GM12878 (cell line): ENCODE measurements at regions not wholly inside any gene's neighbourhood (a gene's known extent, or its start where the extent isn't known, plus 50 kb on each side); places are given as distances from the start of the nearest gene placed in this dataset.

Experiments
- ATAC-seq: fragments of 200-7000 bp; cut with Tn5 transposase; 3 replicates; pipeline ENCODE4 v1.9.1; 2020; ENCODE audit warnings: mild to moderate bottlenecking, moderate library complexity
- BruUV-seq: library from RNA; stranded (reverse); fragments of 400-500 nt; replicated peaks from 2 replicates; lab custom pipeline; 2021; lab: Mats Ljungman, UMichigan
- CTCF ChIA-PET: fragments of 300-600 bp; sonication (Branson Sonifier 250); formaldehyde crosslinking; extraction: SDS; loops from one replicate; lab custom pipeline; 2021; ENCODE audit warnings: inconsistent platforms; lab: Yijun Ruan, JAX
- POLR2A ChIA-PET: fragments of 350-600 bp; formaldehyde crosslinking; extraction: SDS; loops from one replicate; lab custom pipeline; 2021; ENCODE audit warnings: inconsistent platforms; lab: Charles Lee
- RAD21 ChIA-PET: fragments of 300-600 bp; sonication (Branson Sonifier 250); formaldehyde crosslinking; loops from one replicate; lab custom pipeline; 2023; ENCODE audit warnings: antibody characterized with exemption; ENCODE audit not compliant: unreplicated experiment; lab: Charles Lee
- SMC1A ChIA-PET: fragments of 300-600 bp; sonication (Branson Sonifier 250); formaldehyde crosslinking; loops from one replicate; lab custom pipeline; 2023; ENCODE audit not compliant: unreplicated experiment, uncharacterized antibody; lab: Charles Lee
- DNase-seq: peaks from one replicate; pipeline ENCODE4 v3.0.0-alpha.2; 2011; ENCODE audit warnings: low read depth, low spot score
- FAIRE-seq: peaks from 3 replicates; lab custom pipeline; 2011; peaks lifted over from hg19 to GRCh38; lab: Jason Lieb, UNC
- H2AFZ ChIP-seq: 2 replicates; pipeline ENCODE4 v1.6.0; 2011; ENCODE audit warnings: low read depth, low read length, control low read depth; ENCODE audit not compliant: control insufficient read depth
- H3K27ac ChIP-seq: 2 replicates; pipeline ENCODE4 v1.5.1; 2011; ENCODE audit warnings: control low read depth; ENCODE audit not compliant: control insufficient read depth, insufficient read depth
- H3K27me3 ChIP-seq, 2 experiments: replicated peaks in 1 of 2; 2 replicates each; pipeline versions ENCODE4 v1.6.0 to v1.6.1; 2011; ENCODE audit warnings: low read length in 1 of 2; ENCODE audit not compliant: control insufficient read depth in 2 of 2, insufficient read depth in 2 of 2
- H3K36me3 ChIP-seq, 2 experiments: 2 replicates each; pipeline ENCODE4 v1.5.1; 2011; ENCODE audit warnings: low read length in 1 of 2; ENCODE audit not compliant: control insufficient read depth in 2 of 2, insufficient read depth in 2 of 2
- H3K4me1 ChIP-seq: 2 replicates; pipeline ENCODE4 v1.6.1; 2011; ENCODE audit warnings: mild to moderate bottlenecking, low read length, moderate library complexity, mixed read lengths; ENCODE audit not compliant: control insufficient read depth, insufficient read depth
- H3K4me2 ChIP-seq: 2 replicates; pipeline ENCODE4 v1.6.0; 2011; ENCODE audit warnings: control low read depth; ENCODE audit not compliant: control insufficient read depth, insufficient read depth
- H3K4me3 ChIP-seq: fragments of 200-600 bp; sonication (generic); 2 replicates; pipeline ENCODE4 v1.5.1; 2016
- H3K79me2 ChIP-seq: 2 replicates; pipeline ENCODE4 v1.6.0; 2011; ENCODE audit warnings: low read length; ENCODE audit not compliant: control insufficient read depth, insufficient read depth
- H3K9ac ChIP-seq: 2 replicates; pipeline ENCODE4 v1.8.0; 2011; ENCODE audit warnings: low read length, control low read depth, mixed read lengths; ENCODE audit not compliant: control insufficient read depth, insufficient read depth
- H3K9me3 ChIP-seq: replicated peaks from 3 replicates; pipeline ENCODE4 v1.5.1; 2011; ENCODE audit warnings: mild to moderate bottlenecking, low read length; ENCODE audit not compliant: control insufficient read depth, insufficient read depth
- H4K20me1 ChIP-seq: 2 replicates; pipeline ENCODE4 v1.6.0; 2011; ENCODE audit not compliant: control insufficient read depth, insufficient read depth
- BHLHE40 ChIP-seq, 2 experiments: fragments of 450-650 bp in 1 of 2; IDR thresholded peaks; 2 replicates each; pipeline ENCODE4 v1.6.1; 2011 to 2017; ENCODE audit warnings: low read depth in 2 of 2, borderline replicate concordance in 1 of 2, improper control_type of control experiment in 1 of 2, low read length in 1 of 2, mild to moderate bottlenecking in 1 of 2
- MEF2B ChIP-seq: fragments of 450-650 bp; IDR thresholded peaks from 2 replicates; pipeline ENCODE4 v1.6.1; 2018; ENCODE audit warnings: mild to moderate bottlenecking, moderate library complexity; ENCODE audit not compliant: partially characterized antibody, poor library complexity, severe bottlenecking
- MTA2 ChIP-seq: fragments of 450-650 bp; IDR thresholded peaks from 2 replicates; pipeline ENCODE4 v1.6.1; 2016; ENCODE audit warnings: low read depth, mild to moderate bottlenecking, moderate library complexity
- MYB ChIP-seq: fragments of 150-350 bp; IDR thresholded peaks from 2 replicates; pipeline ENCODE4 v1.6.1; 2014; ENCODE audit warnings: mild to moderate bottlenecking, low read depth, low read length, borderline replicate concordance
- NBN ChIP-seq: fragments of 450-650 bp; IDR thresholded peaks from 2 replicates; pipeline ENCODE4 v1.6.1; 2016
- NFYB ChIP-seq: IDR thresholded peaks from 2 replicates; pipeline ENCODE4 v1.6.1; 2011; ENCODE audit warnings: low read depth, mild to moderate bottlenecking, low read length, improper control_type of control experiment, moderate library complexity; ENCODE audit not compliant: insufficient read depth
- NR2C2 ChIP-seq: IDR thresholded peaks from 2 replicates; pipeline ENCODE4 v1.6.1; 2011; ENCODE audit warnings: borderline replicate concordance, low read depth; ENCODE audit not compliant: control insufficient read depth, insufficient read length
- POLR2A ChIP-seq: IDR thresholded peaks from 2 replicates; pipeline ENCODE4 v1.6.1; 2011; ENCODE audit warnings: low read depth, mild to moderate bottlenecking, low read length
- POLR2AphosphoS5 ChIP-seq: IDR thresholded peaks from 2 replicates; pipeline ENCODE4 v1.6.1; 2011; ENCODE audit warnings: mild to moderate bottlenecking, low read length, inconsistent platforms
- POU2F2 ChIP-seq: IDR thresholded peaks from 3 replicates; pipeline ENCODE4 v1.6.1; 2011; ENCODE audit warnings: low read depth, mild to moderate bottlenecking, low read length, borderline replicate concordance
- SMAD1 ChIP-seq: fragments of 450-650 bp; IDR thresholded peaks from 2 replicates; pipeline ENCODE4 v1.6.1; 2018; ENCODE audit warnings: mild to moderate bottlenecking, low read depth; ENCODE audit not compliant: partially characterized antibody
- SREBF1 ChIP-seq: IDR thresholded peaks from 2 replicates; pipeline ENCODE4 v1.6.1; 2012; ENCODE audit warnings: mild to moderate bottlenecking, low read length
- TARDBP ChIP-seq: IDR thresholded peaks from 2 replicates; pipeline ENCODE4 v1.6.1; 2016; ENCODE audit warnings: borderline replicate concordance
- YY1 ChIP-seq: IDR thresholded peaks from 2 replicates; pipeline ENCODE4 v1.6.1; 2011; ENCODE audit warnings: low read depth, mild to moderate bottlenecking, low read length
- WGBS: methylation state at CpG from one replicate; pipeline ENCODE4 v1.1.6; 2016; ENCODE audit warnings: low lambda C conversion rate; ENCODE audit not compliant: insufficient replicate concordance, insufficient coverage; ENCODE audit errors: missing lambda C conversion rate; 5-methylcytosine and 5-hydroxymethylcytosine counted together
- in situ Hi-C: fragments of 300-500 bp; cut with MboI; formaldehyde crosslinking; loops from 9 replicates; pipeline ENCODE4 v1.14.3; 2018; ENCODE audit warnings: mixed read lengths
- intact Hi-C: fragments of 100-400 bp; cut with micrococcal nuclease; formaldehyde crosslinking; loops from one replicate; pipeline ENCODE4 v1.14.2; 2022; ENCODE audit not compliant: unreplicated experiment
- TF ChIP-seq, protein P1 (sequence below): fragments of 450-650 bp; formaldehyde crosslinking; IDR thresholded peaks from 2 replicates; pipeline ENCODE4 v1.4.0; 2020; ENCODE audit warnings: mild to moderate bottlenecking, moderate library complexity
- TF ChIP-seq, protein P2 (sequence below): IDR thresholded peaks from 2 replicates; pipeline ENCODE4 v1.6.1; 2012; ENCODE audit warnings: low read depth, low read length, improper control_type of control experiment

DNA sequence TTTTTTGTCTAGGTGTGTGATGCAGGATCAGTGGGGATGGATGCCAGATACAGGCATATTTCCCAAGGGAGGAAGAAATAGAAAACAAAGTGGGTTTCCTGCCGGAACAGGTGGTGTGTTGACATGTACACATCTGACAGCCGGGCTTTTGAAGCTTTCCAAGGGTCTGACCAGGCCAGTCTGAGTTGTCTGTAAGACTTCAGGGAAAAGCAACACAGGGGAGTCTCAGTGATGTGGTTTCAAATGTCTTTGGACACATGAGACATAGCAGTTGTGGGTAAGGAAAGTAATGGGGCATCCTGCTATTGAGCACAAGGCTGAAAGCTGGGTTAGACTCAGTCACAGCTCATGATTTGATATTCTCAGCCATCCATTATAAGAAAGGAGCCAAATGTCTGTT, 274.9 kb downstream of the PIK3R1 start:
- CTCF ChIA-PET: no interaction called here
- WGBS: 30% methylated on average over 2 of the region's 2 CpGs
- H3K27ac ChIP-seq: no peak overlapping the region
- POLR2A ChIA-PET: no interaction called here
- RAD21 ChIA-PET: no interaction called here
- no peaks in the 10 kb centered on the region for H3K4me1 ChIP-seq
- H4K20me1 ChIP-seq: no peaks in the 10 kb centered on the region
- SMC1A ChIA-PET: interaction anchor here (0.8 kb wide), 1 partner anchor 67 kb away, joined by 3 read pairs; no protein-coding TSS in a partner anchor
- H3K79me2 ChIP-seq: no peaks in the 10 kb centered on the region
- no peak overlapping the region for H3K9ac ChIP-seq
- intact Hi-C loops (no loop called here), in situ Hi-C loops (no loop called here)
- ATAC-seq: no peak
- TF ChIP-seq TARDBP: no peak
- TF ChIP-seq POLR2AphosphoS5: no peak
- TF ChIP-seq POU2F2: no peak
- no peak for TF ChIP-seq MEF2B
- TF ChIP-seq, protein P1, sequence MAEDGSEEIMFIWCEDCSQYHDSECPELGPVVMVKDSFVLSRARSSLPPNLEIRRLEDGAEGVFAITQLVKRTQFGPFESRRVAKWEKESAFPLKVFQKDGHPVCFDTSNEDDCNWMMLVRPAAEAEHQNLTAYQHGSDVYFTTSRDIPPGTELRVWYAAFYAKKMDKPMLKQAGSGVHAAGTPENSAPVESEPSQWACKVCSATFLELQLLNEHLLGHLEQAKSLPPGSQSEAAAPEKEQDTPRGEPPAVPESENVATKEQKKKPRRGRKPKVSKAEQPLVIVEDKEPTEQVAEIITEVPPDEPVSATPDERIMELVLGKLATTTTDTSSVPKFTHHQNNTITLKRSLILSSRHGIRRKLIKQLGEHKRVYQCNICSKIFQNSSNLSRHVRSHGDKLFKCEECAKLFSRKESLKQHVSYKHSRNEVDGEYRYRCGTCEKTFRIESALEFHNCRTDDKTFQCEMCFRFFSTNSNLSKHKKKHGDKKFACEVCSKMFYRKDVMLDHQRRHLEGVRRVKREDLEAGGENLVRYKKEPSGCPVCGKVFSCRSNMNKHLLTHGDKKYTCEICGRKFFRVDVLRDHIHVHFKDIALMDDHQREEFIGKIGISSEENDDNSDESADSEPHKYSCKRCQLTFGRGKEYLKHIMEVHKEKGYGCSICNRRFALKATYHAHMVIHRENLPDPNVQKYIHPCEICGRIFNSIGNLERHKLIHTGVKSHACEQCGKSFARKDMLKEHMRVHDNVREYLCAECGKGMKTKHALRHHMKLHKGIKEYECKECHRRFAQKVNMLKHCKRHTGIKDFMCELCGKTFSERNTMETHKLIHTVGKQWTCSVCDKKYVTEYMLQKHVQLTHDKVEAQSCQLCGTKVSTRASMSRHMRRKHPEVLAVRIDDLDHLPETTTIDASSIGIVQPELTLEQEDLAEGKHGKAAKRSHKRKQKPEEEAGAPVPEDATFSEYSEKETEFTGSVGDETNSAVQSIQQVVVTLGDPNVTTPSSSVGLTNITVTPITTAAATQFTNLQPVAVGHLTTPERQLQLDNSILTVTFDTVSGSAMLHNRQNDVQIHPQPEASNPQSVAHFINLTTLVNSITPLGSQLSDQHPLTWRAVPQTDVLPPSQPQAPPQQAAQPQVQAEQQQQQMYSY (CRISPR knock-in tag): no peak
- no peak for TF ChIP-seq YY1
- TF ChIP-seq, protein P2, sequence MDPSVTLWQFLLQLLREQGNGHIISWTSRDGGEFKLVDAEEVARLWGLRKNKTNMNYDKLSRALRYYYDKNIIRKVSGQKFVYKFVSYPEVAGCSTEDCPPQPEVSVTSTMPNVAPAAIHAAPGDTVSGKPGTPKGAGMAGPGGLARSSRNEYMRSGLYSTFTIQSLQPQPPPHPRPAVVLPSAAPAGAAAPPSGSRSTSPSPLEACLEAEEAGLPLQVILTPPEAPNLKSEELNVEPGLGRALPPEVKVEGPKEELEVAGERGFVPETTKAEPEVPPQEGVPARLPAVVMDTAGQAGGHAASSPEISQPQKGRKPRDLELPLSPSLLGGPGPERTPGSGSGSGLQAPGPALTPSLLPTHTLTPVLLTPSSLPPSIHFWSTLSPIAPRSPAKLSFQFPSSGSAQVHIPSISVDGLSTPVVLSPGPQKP: no peak
- TF ChIP-seq SREBF1: no peak
- TF ChIP-seq MYB: no peak
- no peak for TF ChIP-seq NFYB
- no peak for TF ChIP-seq NR2C2
- no peak for TF ChIP-seq NBN
- no peak for TF ChIP-seq BHLHE40 (IDR thresholded peaks at IDR 0.05; ENCODE audit: borderline replicate concordance in 1 of 2, low read depth in 2 of 2, low read length in 1 of 2)
- no peak for TF ChIP-seq MTA2
- no peak for TF ChIP-seq POLR2A
- TF ChIP-seq SMAD1: no peak
- no peak for DNase-seq
- no TSS peak for BruUV-seq
- H3K4me2 ChIP-seq: no peak overlapping the region
- peaks cover 2% of the 10 kb centered on the region; the same call in 2 of the 3 replicates for H3K9me3 ChIP-seq
- FAIRE-seq: no peak
- no peaks in the 10 kb centered on the region for H3K36me3 ChIP-seq
- no peak overlapping the region for H3K4me3 ChIP-seq
- no peaks in the 10 kb centered on the region for H3K27me3 ChIP-seq
- H2AFZ ChIP-seq: no peak overlapping the region
